GM12892 (cell line): ENCODE measurements at regions not wholly inside any gene's neighbourhood (a gene's known extent, or its start where the extent isn't known, plus 50 kb on each side); places are given as distances from the start of the nearest gene placed in this dataset.
"Not testable (repeated sequence)": the region's sequence is repeated elsewhere in the genome, so short reads cannot be mapped to it uniquely, and the experiment has no call there.

Experiments used
- POLR2A ChIP-seq: IDR thresholded peaks from 2 replicates; pipeline ENCODE4 v1.6.1; 2011; ENCODE audit warnings: low read depth, low read length, control low read depth
- POLR2AphosphoS5 ChIP-seq: IDR thresholded peaks from 2 replicates; pipeline ENCODE4 v1.6.1; 2011; ENCODE audit warnings: low read depth, low read length, control low read depth
- TAF1 ChIP-seq: IDR thresholded peaks from 2 replicates; pipeline ENCODE4 v1.6.1; 2011; ENCODE audit warnings: low read depth, mild to moderate bottlenecking, control low read depth, low read length, borderline replicate concordance

DNA sequence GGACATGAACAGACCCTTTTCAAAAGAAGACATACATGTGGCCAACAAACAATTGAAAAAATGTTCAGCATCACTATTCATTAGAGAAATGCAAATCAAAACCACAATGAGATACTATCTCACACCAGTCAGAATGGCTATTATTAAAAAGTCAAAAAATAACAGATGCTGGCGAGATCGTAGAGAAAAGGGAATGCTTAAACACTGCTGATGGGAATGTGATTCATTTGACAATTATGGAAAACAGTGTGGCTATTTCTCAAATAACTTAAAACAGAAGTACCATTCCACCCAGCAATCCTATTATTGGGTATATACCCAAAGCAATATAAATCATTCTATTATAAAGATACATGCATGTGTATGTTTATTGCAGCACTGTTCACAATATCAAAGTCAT lies 281.8 kb upstream of the CDH5 start:
- TF ChIP-seq POLR2A, POLR2AphosphoS5, TAF1: not testable (repeated sequence)
